GM21447 (cell line): ENCODE measurements at regions not wholly inside any gene's neighbourhood (a gene's known extent, or its start where the extent isn't known, plus 50 kb on each side); places are given as distances from the start of the nearest gene placed in this dataset.
"Not testable (repeated sequence)": the region's sequence is repeated elsewhere in the genome, so short reads cannot be mapped to it uniquely, and the experiment has no call there.

Source experiments
- ATAC-seq: cut with Tn5 transposase; IDR thresholded peaks from one replicate; pipeline ENCODE4 v1.9.1; 2021; ENCODE audit not compliant: unreplicated experiment

- ATAC-seq: no peak
Observed at GRCh38 chr16:64731891-64732290, 390.0 kb downstream of the CDH11 start.

GRCh38 chr16:64730261-64730660 lies 391.6 kb downstream of the CDH11 start:
- ATAC-seq: no peak

- no peak for ATAC-seq
Observed at GRCh38 chr16:64724339-64724738, 397.5 kb downstream of the CDH11 start.

- ATAC-seq: no peak
Observed at GRCh38 chr16:64718486-64718885, 403.4 kb downstream of the CDH11 start.

- no peak for ATAC-seq
Observed at GRCh38 chr16:64717871-64718270, 404.0 kb downstream of the CDH11 start.

GRCh38 chr16:64715624-64716023 lies 406.2 kb downstream of the CDH11 start:
- ATAC-seq: no peak

- ATAC-seq: no peak
Observed at GRCh38 chr16:64712026-64712425, 409.8 kb downstream of the CDH11 start.

- ATAC-seq: no peak
Observed at GRCh38 chr16:64711596-64711995, 410.3 kb downstream of the CDH11 start.

GRCh38 chr16:64711026-64711425 lies 410.8 kb downstream of the CDH11 start:
- ATAC-seq: no peak

- ATAC-seq: no peak
Observed at GRCh38 chr16:64705443-64705842, 416.4 kb downstream of the CDH11 start.

- ATAC-seq: no peak
Observed at GRCh38 chr16:64704386-64704785, 417.5 kb downstream of the CDH11 start.

- ATAC-seq: no peak
Observed at GRCh38 chr16:64702415-64702814, 419.4 kb downstream of the CDH11 start.

GRCh38 chr16:64700628-64701027 lies 421.2 kb downstream of the CDH11 start:
- ATAC-seq: no peak

- ATAC-seq: no peak
Observed at GRCh38 chr16:64696866-64697265, 425.0 kb downstream of the CDH11 start.

- ATAC-seq: no peak
Observed at GRCh38 chr16:64695684-64696083, 426.2 kb downstream of the CDH11 start.

- no peak for ATAC-seq
Observed at GRCh38 chr16:64693946-64694345, 427.9 kb downstream of the CDH11 start.

GRCh38 chr16:64687786-64688185 lies 434.1 kb downstream of the CDH11 start:
- ATAC-seq: no peak

GRCh38 chr16:64687123-64687522 lies 434.7 kb downstream of the CDH11 start:
- no peak for ATAC-seq

- no peak for ATAC-seq
Observed at GRCh38 chr16:64679976-64680690, 441.7 kb downstream of the CDH11 start.

- no peak for ATAC-seq
Observed at GRCh38 chr16:64669573-64669972, 452.3 kb downstream of the CDH11 start.

- no peak for ATAC-seq
Observed at GRCh38 chr16:64667334-64667877, 454.5 kb downstream of the CDH11 start.

- ATAC-seq: not testable (repeated sequence)
Observed at GRCh38 chr16:64662312-64662711, 459.6 kb downstream of the CDH11 start.

- no peak for ATAC-seq
Observed at GRCh38 chr16:64659866-64660265, 462.0 kb downstream of the CDH11 start.
